ENCODE measurements at regions not wholly inside any gene's neighbourhood (a gene's known extent, or its start where the extent isn't known, plus 50 kb on each side); places are given as distances from the start of the nearest gene placed in this dataset.
"Not testable (repeated sequence)": the region's sequence is repeated elsewhere in the genome, so short reads cannot be mapped to it uniquely, and the experiment has no call there.

GRCh38 chr1:60709426-60709825, 372.9 kb upstream of the NFIA start:
- DNase-seq, result no peak

- no peak for DNase-seq
These were observed 377.3 kb upstream of the NFIA start for GRCh38 chr1:60705026-60705425.

GRCh38 chr1:60703155-60703554, 379.2 kb upstream of the NFIA start:
- no peak for DNase-seq

- DNase-seq, result peak; percentile 4
These were observed 383.0 kb upstream of the NFIA start for GRCh38 chr1:60699325-60699724.

GRCh38 chr1:60697204-60697994, 385.0 kb upstream of the NFIA start:
- peak; percentile 15 for DNase-seq

GRCh38 chr1:60696512-60696911, 385.8 kb upstream of the NFIA start:
- DNase-seq, result no peak

- no peak for DNase-seq
These were observed 386.6 kb upstream of the NFIA start for GRCh38 chr1:60695716-60696171.

- no peak for DNase-seq
These were observed 387.4 kb upstream of the NFIA start for GRCh38 chr1:60694980-60695379.

- DNase-seq, result no peak
These were observed 390.3 kb upstream of the NFIA start for GRCh38 chr1:60692031-60692430.

GRCh38 chr1:60688221-60688620, 394.1 kb upstream of the NFIA start:
- DNase-seq, result not testable (repeated sequence)

GRCh38 chr1:60681095-60681860, 401.1 kb upstream of the NFIA start:
- DNase-seq, result no peak

GRCh38 chr1:60679524-60680375, 402.6 kb upstream of the NFIA start:
- no peak for DNase-seq

- no peak for DNase-seq
These were observed 403.6 kb upstream of the NFIA start for GRCh38 chr1:60678802-60679201.

GRCh38 chr1:60678391-60678790, 404.0 kb upstream of the NFIA start:
- DNase-seq, result no peak

GRCh38 chr1:60672449-60672848, 409.9 kb upstream of the NFIA start:
- no peak for DNase-seq

GRCh38 chr1:60670302-60670701, 412.1 kb upstream of the NFIA start:
- no peak for DNase-seq

- DNase-seq, result no peak
These were observed 413.8 kb upstream of the NFIA start for GRCh38 chr1:60668585-60668984.

GRCh38 chr1:60665311-60665710, 417.1 kb upstream of the NFIA start:
- no peak for DNase-seq

GRCh38 chr1:60664086-60664625, 418.2 kb upstream of the NFIA start:
- no peak for DNase-seq

- DNase-seq, result no peak
These were observed 419.8 kb upstream of the NFIA start for GRCh38 chr1:60662486-60663044.

GRCh38 chr1:60657926-60658325, 424.4 kb upstream of the NFIA start:
- no peak for DNase-seq

GRCh38 chr1:60655679-60656355, 426.5 kb upstream of the NFIA start:
- no peak for DNase-seq
